ENCODE measurements at regions not wholly inside any gene's neighbourhood (a gene's known extent, or its start where the extent isn't known, plus 50 kb on each side); places are given as distances from the start of the nearest gene placed in this dataset.

GRCh38 chr6:167407239-167408064 is 82.6 kb downstream of the TTLL2 start:
- intact Hi-C loops (cut with micrococcal nuclease) = no loop called here
- Histone ChIP-seq H2AFZ (ENCODE audit: low read depth, low read length, poor library complexity, severe bottlenecking) (no peak overlapping the region), H3K9me2 (ENCODE audit: insufficient read depth) (no peaks in the 10 kb centered on the region), H3K4me3 (replicated peaks in 1 of 2; ENCODE audit: low read depth in 1 of 2, low read length in 2 of 2) (no peak overlapping the region), H4K20me1 (ENCODE audit: insufficient read depth) (no peaks in the 10 kb centered on the region), H3K36me3 (ENCODE audit: control insufficient read depth in 1 of 2, insufficient read depth in 2 of 2, low read length in 2 of 2) (no peaks in the 10 kb centered on the region), H3K27ac (ENCODE audit: low read depth, low read length) (no peak overlapping the region), H3K79me2 (ENCODE audit: insufficient read depth, low read length) (no peaks in the 10 kb centered on the region), H3K27me3 (ENCODE audit: insufficient read depth, low read length) (peaks cover 16% of the 10 kb centered on the region), H3K4me1 (ENCODE audit: control insufficient read depth in 1 of 2, insufficient read depth in 2 of 2, low read length in 2 of 2) (no peaks in the 10 kb centered on the region), H3K4me2 (ENCODE audit: low read length) (no peak overlapping the region), H3K9ac (ENCODE audit: low read length) (no peak overlapping the region), H3K9me3 (ENCODE audit: control insufficient read depth in 1 of 2, insufficient read depth in 1 of 2, low read depth in 1 of 2, low read length in 2 of 2) (no peaks in the 10 kb centered on the region)
- ChIA-PET CTCF (no interaction called here), POLR2A (no interaction called here), RAD21 (ENCODE audit: low non-redundant PET in 1 of 2, low total read pairs in 2 of 2, uncharacterized antibody in 2 of 2, unreplicated experiment in 2 of 2) (no interaction called here)
- ATAC-seq (no peak), DNase-seq (ENCODE audit: low read depth, low spot score) (no peak)
- TF ChIP-seq EZH2phosphoT487 (IDR thresholded peaks at IDR 0.05; ENCODE audit: borderline replicate concordance) (no peak), CEBPB (IDR thresholded peaks at IDR 0.05; ENCODE audit: low read depth) (no peak), YY1 (IDR thresholded peaks at IDR 0.05; ENCODE audit: extremely low read depth, insufficient replicate concordance, low read depth, low read length) (no peak), SP1 (IDR thresholded peaks at IDR 0.05; ENCODE audit: low read depth) (no peak), ATF3 (IDR thresholded peaks at IDR 0.05) (no peak), REST (IDR thresholded peaks at IDR 0.05; ENCODE audit: low read depth) (no peak), ZNF274 (IDR thresholded peaks at IDR 0.05; ENCODE audit: low read depth, low read length) (no peak), CTCF (IDR thresholded peaks at IDR 0.05 in 2 of 3, conservative IDR thresholded peaks at IDR 0.05 in 1 of 3; ENCODE audit: borderline replicate concordance in 1 of 3, insufficient read depth in 1 of 3, low read depth in 2 of 3, low read length in 2 of 3) (no peak), RAD21 (IDR thresholded peaks at IDR 0.05; ENCODE audit: low read depth) (no peak), POLR2AphosphoS5 (IDR thresholded peaks at IDR 0.05; ENCODE audit: low read depth, low read length) (no peak), EGR1 (IDR thresholded peaks at IDR 0.05; ENCODE audit: low read depth) (no peak), MAX (IDR thresholded peaks at IDR 0.05) (no peak), JUND (IDR thresholded peaks at IDR 0.05) (no peak), ELF1 (IDR thresholded peaks at IDR 0.05; ENCODE audit: borderline replicate concordance, low read depth) (no peak)
- BruUV-seq (replicated peaks) = no TSS peak

All from HCT116 (cell line).